SU-DHL-6 (cell line): ENCODE measurements at regions not wholly inside any gene's neighbourhood (a gene's known extent, or its start where the extent isn't known, plus 50 kb on each side); places are given as distances from the start of the nearest gene placed in this dataset.

Source experiments
- H2AFZ ChIP-seq: fragments of 200-600 bp; sonication (generic); 2 replicates; pipeline ENCODE4 v1.6.1; 2014; ENCODE audit warnings: low read depth, mild to moderate bottlenecking, moderate library complexity, mixed read lengths, antibody characterized with exemption, low read length; ENCODE audit not compliant: severe bottlenecking
- H3F3A ChIP-seq: fragments of 200-600 bp; shearing (Covaris generic); 2 replicates; pipeline ENCODE4 v1.6.0; 2016; ENCODE audit warnings: antibody characterized with exemption, mild to moderate bottlenecking; ENCODE audit not compliant: insufficient read depth
- H3K27ac ChIP-seq: fragments of 200-600 bp; sonication (generic); 2 replicates; pipeline ENCODE4 v1.5.1; 2016; ENCODE audit warnings: low read depth, mild to moderate bottlenecking, low read length, moderate library complexity, mixed read lengths
- H3K27me3 ChIP-seq: fragments of 200-600 bp; sonication (generic), shearing (Covaris generic); 2 replicates; pipeline ENCODE4 v1.6.0; 2014; ENCODE audit warnings: mild to moderate bottlenecking, low read length
- H3K36me3 ChIP-seq: fragments of 200-600 bp; sonication (generic); 2 replicates; pipeline ENCODE4 v1.6.1; 2014; ENCODE audit warnings: mild to moderate bottlenecking, low read length, mixed read lengths
- H3K4me2 ChIP-seq: fragments of 300-600, 200-600 bp; shearing (Covaris generic), sonication (generic); 2 replicates; pipeline ENCODE4 v1.6.0; 2014; ENCODE audit warnings: low read length, low read depth, mild to moderate bottlenecking; ENCODE audit not compliant: poor library complexity, severe bottlenecking
- H3K4me3 ChIP-seq: fragments of 200-600 bp; sonication (generic); 2 replicates; pipeline ENCODE4 v1.5.1; 2014; ENCODE audit warnings: antibody characterized with exemption, low read length, mild to moderate bottlenecking, mixed read lengths; ENCODE audit not compliant: insufficient read depth, poor library complexity, severe bottlenecking
- H3K79me2 ChIP-seq: fragments of 200-600 bp; sonication (generic); 2 replicates; pipeline ENCODE4 v1.6.1; 2014; ENCODE audit warnings: mild to moderate bottlenecking, low read length, moderate library complexity; ENCODE audit not compliant: insufficient read depth
- H3K9ac ChIP-seq: fragments of 200-600 bp; sonication (generic); 2 replicates; pipeline ENCODE4 v1.7.0; 2014; ENCODE audit warnings: mild to moderate bottlenecking, low read length
- H3K9me2 ChIP-seq: fragments of 200-600 bp; sonication (generic); replicated peaks from 2 replicates; pipeline ENCODE4 v1.6.1; 2014; ENCODE audit warnings: low read length; ENCODE audit not compliant: insufficient read depth
- H3K9me3 ChIP-seq: fragments of 200-600 bp; sonication (generic); 2 replicates; pipeline ENCODE4 v1.6.1; 2014; ENCODE audit warnings: low read length, mixed read lengths; ENCODE audit not compliant: insufficient read depth
- H4K20me1 ChIP-seq: fragments of 200-600 bp; sonication (generic); 2 replicates; pipeline ENCODE4 v1.6.1; 2014; ENCODE audit warnings: low read depth, mild to moderate bottlenecking, antibody characterized with exemption, low read length, moderate library complexity, mixed read lengths
- CTCF ChIP-seq: fragments of 200-600 bp; sonication (generic); IDR thresholded peaks from one replicate; pipeline ENCODE4 v1.5.1; 2017; ENCODE audit warnings: antibody characterized with exemption, mild to moderate bottlenecking, low read length, moderate library complexity; ENCODE audit not compliant: insufficient read depth, poor library complexity, severe bottlenecking
- EZH2phosphoT487 ChIP-seq: fragments of 200-600 bp; sonication (generic), shearing (Covaris generic); conservative IDR thresholded peaks from 2 replicates; pipeline ENCODE4 v1.6.1; 2018; ENCODE audit warnings: mild to moderate bottlenecking, antibody characterized with exemption, low read length, moderate library complexity, mixed read lengths

- Histone ChIP-seq H3K27ac (no peak overlapping the region), H3F3A (no peaks in the 10 kb centered on the region), H4K20me1 (no peaks in the 10 kb centered on the region; the same call in 1 of the 2 replicates), H3K36me3 (no peaks in the 10 kb centered on the region), H3K9me2 (no peaks in the 10 kb centered on the region), H3K79me2 (no peaks in the 10 kb centered on the region), H3K4me3 (no peak overlapping the region), H2AFZ (no peak overlapping the region), H3K9me3 (no peaks in the 10 kb centered on the region), H3K4me2 (no peak overlapping the region), H3K9ac (no peak overlapping the region), H3K27me3 (0 out of 2 replicates have a peak, but pooled peaks cover 3% of the 10 kb centered on the region)
- TF ChIP-seq EZH2phosphoT487 = no peak
- no peak for TF ChIP-seq CTCF
Observed at GRCh38 chr7:46109437-46109836, 188.4 kb upstream of the IGFBP3 start.

- TF ChIP-seq EZH2phosphoT487 (no peak), CTCF (no peak)
- H3K4me3 ChIP-seq = no peak overlapping the region
- H3K36me3 ChIP-seq = no peaks in the 10 kb centered on the region
- H3F3A ChIP-seq = no peaks in the 10 kb centered on the region
- H3K27me3 ChIP-seq = 0 out of 2 replicates have a peak, but pooled peaks cover 3% of the 10 kb centered on the region
- H3K27ac ChIP-seq = no peak overlapping the region
- H4K20me1 ChIP-seq = no peaks in the 10 kb centered on the region; the same call in 1 of the 2 replicates
- no peaks in the 10 kb centered on the region for H3K9me3 ChIP-seq
- no peaks in the 10 kb centered on the region for H3K79me2 ChIP-seq
- no peak overlapping the region for H3K4me2 ChIP-seq
- no peaks in the 10 kb centered on the region for H3K9me2 ChIP-seq
- H3K9ac ChIP-seq = no peak overlapping the region
- H2AFZ ChIP-seq = no peak overlapping the region
Observed at GRCh38 chr7:46108272-46108671, 187.2 kb upstream of the IGFBP3 start.

- Histone ChIP-seq H3K9ac (no peak overlapping the region), H3K9me2 (no peaks in the 10 kb centered on the region), H2AFZ (no peak overlapping the region), H3K4me3 (no peak overlapping the region), H3K36me3 (no peaks in the 10 kb centered on the region), H4K20me1 (no peaks in the 10 kb centered on the region; the same call in 1 of the 2 replicates), H3K4me2 (no peak overlapping the region), H3F3A (no peaks in the 10 kb centered on the region), H3K27me3 (0 out of 2 replicates have a peak, but pooled peaks cover 2% of the 10 kb centered on the region), H3K79me2 (no peaks in the 10 kb centered on the region), H3K9me3 (no peaks in the 10 kb centered on the region), H3K27ac (no peak overlapping the region)
- TF ChIP-seq EZH2phosphoT487 (no peak), CTCF (no peak)
Observed at GRCh38 chr7:46107610-46108217, 186.6 kb upstream of the IGFBP3 start.
